H9 (cell line): ENCODE measurements at regions not wholly inside any gene's neighbourhood (a gene's known extent, or its start where the extent isn't known, plus 50 kb on each side); places are given as distances from the start of the nearest gene placed in this dataset.

Source experiments
- DNase-seq: peaks from one replicate; pipeline ENCODE4 v3.0.0-alpha.2; 2017
- H2AFZ ChIP-seq: one replicate; pipeline ENCODE4 v1.6.1; 2013; ENCODE audit warnings: mild to moderate bottlenecking, low read length, control low read depth, moderate library complexity
- H2AK5ac ChIP-seq: 2 replicates; pipeline ENCODE4 v1.6.1; 2013; ENCODE audit warnings: low read length, control low read depth, mixed read lengths; ENCODE audit not compliant: insufficient read length
- H2BK120ac ChIP-seq: one replicate; pipeline ENCODE4 v1.6.1; 2013; ENCODE audit warnings: low read depth, mild to moderate bottlenecking, low read length, control low read depth, inconsistent platforms; ENCODE audit not compliant: poor library complexity, severe bottlenecking
- H2BK12ac ChIP-seq: 2 replicates; pipeline ENCODE4 v1.6.1; 2013; ENCODE audit warnings: low read length, control low read depth, mixed read lengths, low read depth; ENCODE audit not compliant: insufficient read length
- H2BK15ac ChIP-seq: 2 replicates; pipeline ENCODE4 v1.6.1; 2013; ENCODE audit warnings: low read depth, low read length, control low read depth
- H2BK20ac ChIP-seq: one replicate; pipeline ENCODE4 v1.6.1; 2013; ENCODE audit warnings: low read depth, mild to moderate bottlenecking, low read length, control low read depth, inconsistent platforms; ENCODE audit not compliant: poor library complexity, severe bottlenecking
- H2BK5ac ChIP-seq: 2 replicates; pipeline ENCODE4 v1.6.1; 2013; ENCODE audit warnings: low read length, control low read depth, mixed read lengths; ENCODE audit not compliant: insufficient read length
- H3K14ac ChIP-seq: 2 replicates; pipeline ENCODE4 v1.6.1; 2013; ENCODE audit warnings: low read length, control low read depth; ENCODE audit not compliant: insufficient read depth
- H3K18ac ChIP-seq: 2 replicates; pipeline ENCODE4 v1.6.1; 2013; ENCODE audit warnings: low read depth, mild to moderate bottlenecking, mixed read lengths, low read length, control low read depth; ENCODE audit not compliant: insufficient read length
- H3K23ac ChIP-seq: 2 replicates; pipeline ENCODE4 v1.6.1; 2013; ENCODE audit warnings: low read length, control low read depth, mixed read lengths, low read depth; ENCODE audit not compliant: insufficient read length
- H3K23me2 ChIP-seq: 2 replicates; pipeline ENCODE4 v1.6.1; 2013; ENCODE audit warnings: low read depth, mild to moderate bottlenecking, mixed read lengths, low read length, control low read depth; ENCODE audit not compliant: insufficient read length, poor library complexity, severe bottlenecking
- H3K27ac ChIP-seq: 2 replicates; pipeline ENCODE4 v1.5.1; 2013; ENCODE audit warnings: low read length, control low read depth, mixed read lengths, low read depth; ENCODE audit not compliant: insufficient read length
- H3K27me3 ChIP-seq: 2 replicates; pipeline ENCODE4 v1.6.1; 2013; ENCODE audit warnings: low read length, control low read depth, inconsistent platforms; ENCODE audit not compliant: insufficient read depth
- H3K4ac ChIP-seq: 2 replicates; pipeline ENCODE4 v1.6.1; 2013; ENCODE audit warnings: low read depth, mild to moderate bottlenecking, control low read depth, inconsistent platforms, low read length, moderate library complexity
- H3K4me1 ChIP-seq: 2 replicates; pipeline ENCODE4 v1.6.1; 2013; ENCODE audit warnings: low read length, control low read depth, inconsistent platforms; ENCODE audit not compliant: insufficient read depth
- H3K4me2 ChIP-seq: 2 replicates; pipeline ENCODE4 v1.6.1; 2013; ENCODE audit warnings: low read length, control low read depth, mixed read lengths; ENCODE audit not compliant: insufficient read length, insufficient read depth
- H3K56ac ChIP-seq: 2 replicates; pipeline ENCODE4 v1.6.1; 2013; ENCODE audit warnings: low read depth, mild to moderate bottlenecking, mixed read lengths, low read length, control low read depth; ENCODE audit not compliant: insufficient read length
- H3K79me1 ChIP-seq: 2 replicates; pipeline ENCODE4 v1.6.1; 2013; ENCODE audit warnings: low read depth, mild to moderate bottlenecking, moderate library complexity, low read length, control low read depth, inconsistent platforms; ENCODE audit not compliant: insufficient read depth, poor library complexity, severe bottlenecking
- H3K79me2 ChIP-seq: 2 replicates; pipeline ENCODE4 v1.6.1; 2013; ENCODE audit warnings: low read length, control low read depth, inconsistent platforms; ENCODE audit not compliant: insufficient read depth
- H3K9ac ChIP-seq: 2 replicates; pipeline ENCODE4 v1.6.1; 2013; ENCODE audit warnings: low read length, control low read depth, mixed read lengths; ENCODE audit not compliant: insufficient read length; ENCODE audit errors: extremely low read depth
- H3K9me3 ChIP-seq: one replicate; pipeline ENCODE4 v1.6.1; 2013; ENCODE audit warnings: low read depth, low read length, inconsistent platforms; ENCODE audit not compliant: control insufficient read depth
- H3T11ph ChIP-seq: one replicate; pipeline ENCODE4 v1.6.1; 2013; ENCODE audit warnings: mild to moderate bottlenecking, low read length, control low read depth, inconsistent platforms
- H4K20me1 ChIP-seq: one replicate; pipeline ENCODE4 v1.6.1; 2013; ENCODE audit not compliant: control insufficient read depth, insufficient read length, insufficient read depth
- H4K5ac ChIP-seq: 2 replicates; pipeline ENCODE4 v1.6.1; 2013; ENCODE audit warnings: low read depth, mild to moderate bottlenecking, mixed read lengths, low read length, control low read depth; ENCODE audit not compliant: insufficient read length
- H4K8ac ChIP-seq: replicated peaks from 2 replicates; pipeline ENCODE4 v1.6.1; 2013; ENCODE audit warnings: low read length, control low read depth, mixed read lengths, low read depth; ENCODE audit not compliant: insufficient read length
- H4K91ac ChIP-seq: 2 replicates; pipeline ENCODE4 v1.6.1; 2013; ENCODE audit warnings: low read depth, mild to moderate bottlenecking, moderate library complexity, mixed read lengths, low read length, control low read depth; ENCODE audit not compliant: insufficient read length
- H3K27ac Mint-ChIP-seq, 3 experiments: 2 replicates in 2 of 3; 3 replicates in 1 of 3; pipeline ENCODE4 v1.8.0; 2020 to 2021; ENCODE audit warnings: mixed read lengths in 3 of 3, mild to moderate bottlenecking in 1 of 3, moderate library complexity in 1 of 3
- H3K27me3 Mint-ChIP-seq: 2 replicates; pipeline ENCODE4 v1.8.0; 2021; ENCODE audit warnings: low read depth, mild to moderate bottlenecking, moderate library complexity, mixed read lengths
- H3K36me3 Mint-ChIP-seq, 3 experiments: 2 replicates in 2 of 3; 3 replicates in 1 of 3; pipeline ENCODE4 v1.8.0; 2020 to 2021; ENCODE audit warnings: low read depth in 3 of 3, mixed read lengths in 3 of 3; ENCODE audit not compliant: insufficient read depth in 1 of 3
- H3K4me1 Mint-ChIP-seq, 2 experiments: 2 replicates each; pipeline ENCODE4 v1.8.0; 2020; ENCODE audit warnings: mixed read lengths in 2 of 2
- H3K4me3 Mint-ChIP-seq, 2 experiments: 2 replicates in 1 of 2; 3 replicates in 1 of 2; pipeline ENCODE4 v1.8.0; 2020 to 2021; ENCODE audit warnings: mild to moderate bottlenecking in 2 of 2, mixed read lengths in 2 of 2, moderate library complexity in 1 of 2
- H3K9me3 Mint-ChIP-seq, 2 experiments: 2 replicates in 1 of 2; 3 replicates in 1 of 2; pipeline ENCODE4 v1.8.0; 2020; ENCODE audit warnings: mild to moderate bottlenecking in 2 of 2, mixed read lengths in 2 of 2, moderate library complexity in 1 of 2
- WGBS: extraction: QIAGEN DNeasy Blood & Tissue Kit; methylation state at CpG from one replicate; pipeline ENCODE4 v1.1.7; 2013; ENCODE audit warnings: missing lambda C conversion rate, low lambda C conversion rate, mixed read lengths; ENCODE audit not compliant: insufficient read length; ENCODE audit errors: extremely low coverage; 5-methylcytosine and 5-hydroxymethylcytosine counted together
- TF ChIP-seq, protein P1 (sequence below): fragments of 200-600 bp; sonication (generic); conservative IDR thresholded peaks from 3 replicates; pipeline ENCODE4 v1.8.0; 2021; ENCODE audit warnings: antibody characterized with exemption, mild to moderate bottlenecking

DNA sequence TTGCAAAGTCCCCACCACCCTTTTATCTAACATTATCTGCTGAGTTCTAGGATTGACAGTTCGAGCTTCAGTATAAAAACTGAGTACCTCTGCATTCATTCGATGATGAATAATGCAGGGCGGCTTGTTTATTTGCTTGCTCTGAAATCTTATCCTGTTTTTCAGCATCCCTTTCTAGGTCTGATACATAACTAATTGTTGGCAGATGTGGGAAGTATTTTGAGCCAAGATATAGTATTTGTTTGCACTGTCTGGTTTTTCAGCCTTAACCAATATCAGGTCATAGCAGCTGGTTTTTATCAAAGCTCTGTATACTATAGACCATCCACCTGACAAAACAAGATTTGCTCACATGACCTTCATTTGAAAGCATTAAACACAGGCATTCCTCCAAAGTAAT is 161.4 kb downstream of the TFEC start:
- no peak overlapping the region for H4K5ac ChIP-seq
- no peaks in the 10 kb centered on the region for H4K20me1 ChIP-seq
- H2BK12ac ChIP-seq, result no peak overlapping the region
- H2AK5ac ChIP-seq, result no peak overlapping the region
- H3K79me2 ChIP-seq, result no peaks in the 10 kb centered on the region
- no CpG with 5 or more reads among the region's 3 CpGs for WGBS
- no peak overlapping the region for H3K18ac ChIP-seq
- no peak overlapping the region for H4K91ac ChIP-seq
- no peak overlapping the region for H3K14ac ChIP-seq
- Mint-ChIP-seq H3K27me3 (no peaks in the 10 kb centered on the region), H3K27ac (no peak overlapping the region; a peak in 1 of 7 replicates), H3K9me3 (no peaks in the 10 kb centered on the region), H3K4me3 (no peak overlapping the region), H3K36me3 (no peaks in the 10 kb centered on the region), H3K4me1 (no peaks in the 10 kb centered on the region)
- no peak overlapping the region for H3K27ac ChIP-seq
- no peak overlapping the region for H2AFZ ChIP-seq
- no peaks in the 10 kb centered on the region for H3K23me2 ChIP-seq
- H3K9ac ChIP-seq, result no peak overlapping the region
- H2BK15ac ChIP-seq, result no peak overlapping the region
- TF ChIP-seq, protein P1, sequence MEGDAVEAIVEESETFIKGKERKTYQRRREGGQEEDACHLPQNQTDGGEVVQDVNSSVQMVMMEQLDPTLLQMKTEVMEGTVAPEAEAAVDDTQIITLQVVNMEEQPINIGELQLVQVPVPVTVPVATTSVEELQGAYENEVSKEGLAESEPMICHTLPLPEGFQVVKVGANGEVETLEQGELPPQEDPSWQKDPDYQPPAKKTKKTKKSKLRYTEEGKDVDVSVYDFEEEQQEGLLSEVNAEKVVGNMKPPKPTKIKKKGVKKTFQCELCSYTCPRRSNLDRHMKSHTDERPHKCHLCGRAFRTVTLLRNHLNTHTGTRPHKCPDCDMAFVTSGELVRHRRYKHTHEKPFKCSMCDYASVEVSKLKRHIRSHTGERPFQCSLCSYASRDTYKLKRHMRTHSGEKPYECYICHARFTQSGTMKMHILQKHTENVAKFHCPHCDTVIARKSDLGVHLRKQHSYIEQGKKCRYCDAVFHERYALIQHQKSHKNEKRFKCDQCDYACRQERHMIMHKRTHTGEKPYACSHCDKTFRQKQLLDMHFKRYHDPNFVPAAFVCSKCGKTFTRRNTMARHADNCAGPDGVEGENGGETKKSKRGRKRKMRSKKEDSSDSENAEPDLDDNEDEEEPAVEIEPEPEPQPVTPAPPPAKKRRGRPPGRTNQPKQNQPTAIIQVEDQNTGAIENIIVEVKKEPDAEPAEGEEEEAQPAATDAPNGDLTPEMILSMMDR, result no peak
- H3K4me2 ChIP-seq, result no peak overlapping the region
- H3K23ac ChIP-seq, result no peak overlapping the region
- H2BK5ac ChIP-seq, result no peak overlapping the region
- H3K9me3 ChIP-seq, result no peaks in the 10 kb centered on the region
- H3T11ph ChIP-seq, result no peak overlapping the region
- no peak for DNase-seq
- H3K27me3 ChIP-seq, result no peaks in the 10 kb centered on the region
- H2BK20ac ChIP-seq, result no peak overlapping the region
- no peak overlapping the region for H4K8ac ChIP-seq
- H3K56ac ChIP-seq, result no peak overlapping the region
- no peak overlapping the region for H3K4ac ChIP-seq
- no peaks in the 10 kb centered on the region for H3K4me1 ChIP-seq
- no peak overlapping the region for H2BK120ac ChIP-seq
- no peaks in the 10 kb centered on the region for H3K79me1 ChIP-seq
